GM23248 (cell line): ENCODE measurements at regions not wholly inside any gene's neighbourhood (a gene's known extent, or its start where the extent isn't known, plus 50 kb on each side); places are given as distances from the start of the nearest gene placed in this dataset.

Experiments
- DNase-seq: peaks from one replicate; pipeline ENCODE4 v3.0.0-alpha.2; 2015
- H2AFZ ChIP-seq: fragments of 200-600 bp; sonication (generic); 2 replicates; pipeline ENCODE4 v1.6.1; 2016; ENCODE audit warnings: antibody characterized with exemption
- H3F3A ChIP-seq: fragments of 200-600 bp; sonication (generic); 2 replicates; pipeline ENCODE4 v1.6.1; 2016; ENCODE audit warnings: mild to moderate bottlenecking, antibody characterized with exemption, mixed run types; ENCODE audit not compliant: insufficient read depth
- H3K27ac ChIP-seq: fragments of 200-600 bp; sonication (generic); 2 replicates; pipeline ENCODE4 v1.5.1; 2016; ENCODE audit warnings: mild to moderate bottlenecking
- H3K27me3 ChIP-seq: fragments of 200-600 bp; sonication (generic); replicated peaks from 2 replicates; pipeline ENCODE4 v1.6.1; 2016; ENCODE audit warnings: mild to moderate bottlenecking; ENCODE audit not compliant: insufficient read depth
- H3K36me3 ChIP-seq: fragments of 200-600 bp; sonication (generic); 2 replicates; pipeline ENCODE4 v1.6.1; 2016; ENCODE audit warnings: low read depth, mild to moderate bottlenecking
- H3K4me1 ChIP-seq: fragments of 200-600 bp; sonication (generic); 2 replicates; pipeline ENCODE4 v1.6.1; 2016; ENCODE audit warnings: mild to moderate bottlenecking; ENCODE audit not compliant: insufficient read depth
- H3K4me2 ChIP-seq: fragments of 200-600 bp; sonication (generic); one replicate; pipeline ENCODE4 v1.6.1; 2016; ENCODE audit warnings: mild to moderate bottlenecking; ENCODE audit not compliant: unreplicated experiment
- H3K4me3 ChIP-seq: fragments of 200-600 bp; sonication (generic); 2 replicates; pipeline ENCODE4 v1.5.1; 2016; ENCODE audit warnings: mild to moderate bottlenecking
- H3K79me2 ChIP-seq: fragments of 200-600 bp; sonication (generic); 2 replicates; pipeline ENCODE4 v1.6.1; 2016; ENCODE audit warnings: mild to moderate bottlenecking; ENCODE audit not compliant: insufficient read depth
- H3K9ac ChIP-seq: fragments of 200-600 bp; sonication (generic); 2 replicates; pipeline ENCODE4 v1.6.1; 2016; ENCODE audit warnings: mild to moderate bottlenecking
- H3K9me2 ChIP-seq: fragments of 200-600 bp; sonication (generic); 2 replicates; pipeline ENCODE4 v1.6.1; 2016; ENCODE audit warnings: mixed run types, mild to moderate bottlenecking, moderate library complexity; ENCODE audit not compliant: insufficient read depth
- H3K9me3 ChIP-seq: fragments of 200-600 bp; sonication (generic); one replicate; pipeline ENCODE4 v1.6.1; 2017; ENCODE audit warnings: low read depth
- H4K20me1 ChIP-seq: fragments of 200-600 bp; sonication (generic); 2 replicates; pipeline ENCODE4 v1.6.0; 2016; ENCODE audit not compliant: insufficient read depth
- EZH2 ChIP-seq: fragments of 200-600 bp; sonication (generic); IDR thresholded peaks from 2 replicates; pipeline ENCODE4 v1.6.1; 2018; ENCODE audit warnings: antibody characterized with exemption, mild to moderate bottlenecking; ENCODE audit not compliant: insufficient read depth, poor library complexity, severe bottlenecking
- EZH2phosphoT487 ChIP-seq: fragments of 200-600 bp; sonication (generic); IDR thresholded peaks from 2 replicates; pipeline ENCODE4 v1.6.1; 2018; ENCODE audit warnings: antibody characterized with exemption, moderate library complexity, mild to moderate bottlenecking, low read depth; ENCODE audit not compliant: insufficient read depth
- WGBS, 2 experiments: methylation state at CpG; one replicate each; pipeline ENCODE4 v1.1.6; 2015 to 2017; ENCODE audit warnings: low lambda C conversion rate in 2 of 2, low coverage in 1 of 2; ENCODE audit errors: missing lambda C conversion rate in 2 of 2; 5-methylcytosine and 5-hydroxymethylcytosine counted together
- in situ Hi-C: fragments of 300-500 bp; cut with MboI; formaldehyde crosslinking; loops from 2 replicates; pipeline ENCODE4 v1.15.0; 2020

DNA sequence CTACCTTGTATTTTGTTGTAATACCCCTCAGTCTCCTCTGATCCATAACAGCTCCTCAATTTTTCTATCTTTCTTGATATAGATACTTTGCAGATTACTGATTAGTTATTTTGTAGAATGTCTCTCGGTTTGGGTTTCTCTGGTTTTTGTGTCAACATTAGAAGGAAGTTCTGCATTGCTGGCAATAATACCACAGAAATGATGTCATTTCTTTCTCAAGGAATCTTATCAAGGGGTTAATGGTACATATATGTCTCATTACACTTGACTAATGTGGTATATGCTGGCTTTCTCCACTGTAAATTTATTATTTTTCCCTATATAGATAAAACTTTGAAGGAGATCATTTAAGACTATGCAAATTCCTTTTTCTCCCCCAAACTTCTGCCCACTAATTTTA, 183.6 kb upstream of the DKK2 start:
- Histone ChIP-seq H3K9me3 (no peaks in the 10 kb centered on the region), H3K9ac (no peak overlapping the region), H4K20me1 (no peaks in the 10 kb centered on the region), H3K4me2 (no peak overlapping the region), H3F3A (no peaks in the 10 kb centered on the region), H2AFZ (no peak overlapping the region), H3K79me2 (no peaks in the 10 kb centered on the region), H3K36me3 (no peaks in the 10 kb centered on the region), H3K4me3 (no peak overlapping the region), H3K9me2 (0 out of 2 replicates have a peak, but pooled peaks cover 5% of the 10 kb centered on the region), H3K27ac (no peak overlapping the region), H3K4me1 (no peaks in the 10 kb centered on the region), H3K27me3 (no peaks in the 10 kb centered on the region)
- WGBS, 2 experiments: 91 to 98% methylated on average over 1 of the region's 1 CpG
- no peak for TF ChIP-seq EZH2phosphoT487
- no peak for TF ChIP-seq EZH2
- no peak for DNase-seq
- in situ Hi-C loops: no loop called here

- Histone ChIP-seq H3K79me2 (no peaks in the 10 kb centered on the region), H3K4me3 (no peak overlapping the region), H3K36me3 (no peaks in the 10 kb centered on the region), H3F3A (no peaks in the 10 kb centered on the region), H3K27ac (no peak overlapping the region), H2AFZ (no peak overlapping the region), H3K9me2 (0 out of 2 replicates have a peak, but pooled peaks cover 5% of the 10 kb centered on the region), H4K20me1 (no peaks in the 10 kb centered on the region), H3K9me3 (no peaks in the 10 kb centered on the region), H3K4me2 (no peak overlapping the region), H3K9ac (no peak overlapping the region), H3K4me1 (peaks cover 6% of the 10 kb centered on the region; the same call in 1 of the 2 replicates), H3K27me3 (no peaks in the 10 kb centered on the region)
- TF ChIP-seq EZH2 (no peak), EZH2phosphoT487 (no peak)
- in situ Hi-C loops: no loop called here
- no peak for DNase-seq
These were observed 180.3 kb upstream of the DKK2 start for GRCh38 chr4:107216379-107216778.

- H4K20me1 ChIP-seq: no peaks in the 10 kb centered on the region
- no peaks in the 10 kb centered on the region for H3K27me3 ChIP-seq
- no peaks in the 10 kb centered on the region for H3K36me3 ChIP-seq
- H3K9ac ChIP-seq: no peak overlapping the region
- TF ChIP-seq EZH2phosphoT487 (no peak), EZH2 (no peak)
- no peak overlapping the region for H3K27ac ChIP-seq
- H3K79me2 ChIP-seq: no peaks in the 10 kb centered on the region
- H3K4me3 ChIP-seq: no peak overlapping the region
- H3F3A ChIP-seq: no peaks in the 10 kb centered on the region
- H3K9me3 ChIP-seq: no peaks in the 10 kb centered on the region
- 0 out of 2 replicates have a peak, but pooled peaks cover 5% of the 10 kb centered on the region for H3K9me2 ChIP-seq
- no peak for DNase-seq
- peaks cover 9% of the 10 kb centered on the region; the same call in 1 of the 2 replicates for H3K4me1 ChIP-seq
- no peak overlapping the region for H2AFZ ChIP-seq
- in situ Hi-C loops: no loop called here
- H3K4me2 ChIP-seq: no peak overlapping the region
- WGBS, 2 experiments: 96% methylated on average over 1 of the region's 1 CpG
These were observed 179.1 kb upstream of the DKK2 start for GRCh38 chr4:107215222-107215621.

DNA sequence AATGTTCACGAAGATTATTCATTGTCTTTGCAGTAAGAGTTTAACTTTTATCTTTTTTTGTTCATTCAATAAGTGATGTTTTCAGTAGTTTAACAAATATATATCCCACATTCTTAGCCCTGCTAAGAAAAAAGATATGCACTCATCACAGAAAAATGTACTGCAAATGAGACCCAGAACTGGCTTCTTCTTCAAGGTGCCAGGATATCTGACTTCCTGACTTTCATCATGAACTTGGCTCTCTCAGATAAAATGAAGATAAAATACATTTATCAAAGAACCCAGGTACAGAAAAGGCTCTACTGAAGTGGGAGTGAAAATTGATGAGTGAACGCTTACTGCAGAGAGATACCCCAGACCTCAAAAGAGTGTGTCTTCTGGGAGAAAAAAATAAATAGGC, 177.8 kb upstream of the DKK2 start:
- DNase-seq: peak; percentile 15
- Histone ChIP-seq H3K9me2 (0 out of 2 replicates have a peak, but pooled peaks cover 3% of the 10 kb centered on the region), H2AFZ (no peak overlapping the region), H3K27ac (no peak overlapping the region), H3K9me3 (no peaks in the 10 kb centered on the region), H3K9ac (no peak overlapping the region), H3K4me1 (peaks cover 9% of the 10 kb centered on the region; the same call in 1 of the 2 replicates), H3K36me3 (no peaks in the 10 kb centered on the region), H3F3A (no peaks in the 10 kb centered on the region), H3K79me2 (no peaks in the 10 kb centered on the region), H3K27me3 (no peaks in the 10 kb centered on the region), H4K20me1 (no peaks in the 10 kb centered on the region), H3K4me3 (no peak overlapping the region), H3K4me2 (no peak overlapping the region)
- in situ Hi-C loops: no loop called here
- WGBS, 2 experiments: 91 to 92% methylated on average over 2 of the region's 2 CpGs
- TF ChIP-seq EZH2phosphoT487: no peak
- TF ChIP-seq EZH2: no peak

GRCh38 chr4:107213410-107213809, 177.3 kb upstream of the DKK2 start:
- H3K27ac ChIP-seq: no peak overlapping the region

More at GRCh38 chr4:107213410-107213809, 177.3 kb upstream of the DKK2 start:
- no peak overlapping the region for H3K9ac ChIP-seq
- in situ Hi-C loops: no loop called here
- H3K79me2 ChIP-seq: no peaks in the 10 kb centered on the region
- DNase-seq: peak; percentile 8
- H3F3A ChIP-seq: no peaks in the 10 kb centered on the region
- TF ChIP-seq EZH2phosphoT487: no peak
- no peak for TF ChIP-seq EZH2
- H3K4me3 ChIP-seq: no peak overlapping the region
- WGBS, 2 experiments: 72 to 76% methylated on average over 3 of the region's 3 CpGs
- no peaks in the 10 kb centered on the region for H3K9me2 ChIP-seq
- no peaks in the 10 kb centered on the region for H3K36me3 ChIP-seq
- no peaks in the 10 kb centered on the region for H3K9me3 ChIP-seq
- peaks cover 9% of the 10 kb centered on the region; the same call in 1 of the 2 replicates for H3K4me1 ChIP-seq
- H3K27me3 ChIP-seq: no peaks in the 10 kb centered on the region
- H3K4me2 ChIP-seq: no peak overlapping the region
- no peaks in the 10 kb centered on the region for H4K20me1 ChIP-seq
- no peak overlapping the region for H2AFZ ChIP-seq
